IMR-90 (cell line): ENCODE measurements at regions not wholly inside any gene's neighbourhood (a gene's known extent, or its start where the extent isn't known, plus 50 kb on each side); places are given as distances from the start of the nearest gene placed in this dataset.

Source experiments
- BHLHE40 ChIP-seq: fragments of 150-350 bp; IDR thresholded peaks from 2 replicates; pipeline ENCODE4 v1.6.1; 2016; ENCODE audit warnings: mild to moderate bottlenecking, low read depth, low read length
- CEBPB ChIP-seq: IDR thresholded peaks from 2 replicates; pipeline ENCODE4 v1.6.1; 2012; ENCODE audit warnings: low read depth, low read length, improper control_type of control experiment
- FOS ChIP-seq: fragments of 150-350 bp; IDR thresholded peaks from 2 replicates; pipeline ENCODE4 v1.6.1; 2016; ENCODE audit warnings: low read depth, low read length
- MAZ ChIP-seq: IDR thresholded peaks from 2 replicates; pipeline ENCODE4 v1.6.1; 2012; ENCODE audit warnings: low read depth, mild to moderate bottlenecking, low read length, improper control_type of control experiment, moderate library complexity, borderline replicate concordance
- MXI1 ChIP-seq: IDR thresholded peaks from 2 replicates; pipeline ENCODE4 v1.6.1; 2012; ENCODE audit warnings: low read depth, mild to moderate bottlenecking, low read length, moderate library complexity, borderline replicate concordance
- POLR2A ChIP-seq: IDR thresholded peaks from 2 replicates; pipeline ENCODE4 v1.6.1; 2012; ENCODE audit warnings: mild to moderate bottlenecking, low read depth, low read length
- RAD21 ChIP-seq: IDR thresholded peaks from 2 replicates; pipeline ENCODE4 v1.6.1; 2012; ENCODE audit warnings: low read length, improper control_type of control experiment
- RCOR1 ChIP-seq: IDR thresholded peaks from 2 replicates; pipeline ENCODE4 v1.6.1; 2012; ENCODE audit warnings: mild to moderate bottlenecking, low read length, improper control_type of control experiment; ENCODE audit not compliant: insufficient replicate concordance
- RFX5 ChIP-seq: IDR thresholded peaks from 2 replicates; pipeline ENCODE4 v1.8.0; 2012; ENCODE audit warnings: low read depth, mild to moderate bottlenecking, low read length, moderate library complexity
- SMC3 ChIP-seq: fragments of 150-350 bp; IDR thresholded peaks from 2 replicates; pipeline ENCODE4 v1.6.1; 2016; ENCODE audit warnings: low read depth, mild to moderate bottlenecking, antibody characterized with exemption, low read length, moderate library complexity
- TF ChIP-seq, protein P1 (sequence below): conservative IDR thresholded peaks from 2 replicates; pipeline ENCODE4 v1.5.1; 2012; ENCODE audit warnings: mild to moderate bottlenecking, low read depth, low read length, improper control_type of control experiment
- TF ChIP-seq, protein P2 (sequence below): fragments of 150-350 bp; IDR thresholded peaks from 2 replicates; pipeline ENCODE4 v1.6.1; 2017; ENCODE audit warnings: mild to moderate bottlenecking, antibody characterized with exemption, low read length, low read depth
- TF ChIP-seq, protein P3 (sequence below): fragments of 150-350 bp; IDR thresholded peaks from 2 replicates; pipeline ENCODE4 v1.6.1; 2016; ENCODE audit warnings: low read depth, mild to moderate bottlenecking, low read length, moderate library complexity, borderline replicate concordance

DNA sequence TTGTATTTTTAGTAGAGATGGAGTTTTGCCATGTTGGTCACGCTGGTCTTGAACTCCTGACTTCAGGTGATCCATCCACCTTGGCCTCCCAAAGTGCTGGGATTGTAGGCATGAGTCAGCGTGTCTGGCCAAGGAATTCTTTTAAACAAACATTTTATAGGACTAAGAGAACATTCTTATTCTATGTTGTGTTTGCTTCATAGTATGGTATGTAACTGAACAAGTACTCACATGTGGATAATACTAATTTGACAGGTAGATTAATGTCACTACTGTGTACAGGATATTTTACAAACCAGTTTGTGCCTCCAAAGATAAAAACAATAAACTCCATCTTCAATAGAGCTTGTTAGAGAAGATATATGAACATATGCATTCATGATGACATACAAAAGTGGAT lies 1353.4 kb downstream of the PCDH7 start:
- no peak for TF ChIP-seq RAD21
- TF ChIP-seq, protein P1, sequence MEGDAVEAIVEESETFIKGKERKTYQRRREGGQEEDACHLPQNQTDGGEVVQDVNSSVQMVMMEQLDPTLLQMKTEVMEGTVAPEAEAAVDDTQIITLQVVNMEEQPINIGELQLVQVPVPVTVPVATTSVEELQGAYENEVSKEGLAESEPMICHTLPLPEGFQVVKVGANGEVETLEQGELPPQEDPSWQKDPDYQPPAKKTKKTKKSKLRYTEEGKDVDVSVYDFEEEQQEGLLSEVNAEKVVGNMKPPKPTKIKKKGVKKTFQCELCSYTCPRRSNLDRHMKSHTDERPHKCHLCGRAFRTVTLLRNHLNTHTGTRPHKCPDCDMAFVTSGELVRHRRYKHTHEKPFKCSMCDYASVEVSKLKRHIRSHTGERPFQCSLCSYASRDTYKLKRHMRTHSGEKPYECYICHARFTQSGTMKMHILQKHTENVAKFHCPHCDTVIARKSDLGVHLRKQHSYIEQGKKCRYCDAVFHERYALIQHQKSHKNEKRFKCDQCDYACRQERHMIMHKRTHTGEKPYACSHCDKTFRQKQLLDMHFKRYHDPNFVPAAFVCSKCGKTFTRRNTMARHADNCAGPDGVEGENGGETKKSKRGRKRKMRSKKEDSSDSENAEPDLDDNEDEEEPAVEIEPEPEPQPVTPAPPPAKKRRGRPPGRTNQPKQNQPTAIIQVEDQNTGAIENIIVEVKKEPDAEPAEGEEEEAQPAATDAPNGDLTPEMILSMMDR, result no peak
- TF ChIP-seq POLR2A, result no peak
- TF ChIP-seq, protein P2, sequence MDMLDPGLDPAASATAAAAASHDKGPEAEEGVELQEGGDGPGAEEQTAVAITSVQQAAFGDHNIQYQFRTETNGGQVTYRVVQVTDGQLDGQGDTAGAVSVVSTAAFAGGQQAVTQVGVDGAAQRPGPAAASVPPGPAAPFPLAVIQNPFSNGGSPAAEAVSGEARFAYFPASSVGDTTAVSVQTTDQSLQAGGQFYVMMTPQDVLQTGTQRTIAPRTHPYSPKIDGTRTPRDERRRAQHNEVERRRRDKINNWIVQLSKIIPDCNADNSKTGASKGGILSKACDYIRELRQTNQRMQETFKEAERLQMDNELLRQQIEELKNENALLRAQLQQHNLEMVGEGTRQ, result no peak
- TF ChIP-seq RFX5, result no peak
- TF ChIP-seq RCOR1, result no peak
- TF ChIP-seq, protein P3, sequence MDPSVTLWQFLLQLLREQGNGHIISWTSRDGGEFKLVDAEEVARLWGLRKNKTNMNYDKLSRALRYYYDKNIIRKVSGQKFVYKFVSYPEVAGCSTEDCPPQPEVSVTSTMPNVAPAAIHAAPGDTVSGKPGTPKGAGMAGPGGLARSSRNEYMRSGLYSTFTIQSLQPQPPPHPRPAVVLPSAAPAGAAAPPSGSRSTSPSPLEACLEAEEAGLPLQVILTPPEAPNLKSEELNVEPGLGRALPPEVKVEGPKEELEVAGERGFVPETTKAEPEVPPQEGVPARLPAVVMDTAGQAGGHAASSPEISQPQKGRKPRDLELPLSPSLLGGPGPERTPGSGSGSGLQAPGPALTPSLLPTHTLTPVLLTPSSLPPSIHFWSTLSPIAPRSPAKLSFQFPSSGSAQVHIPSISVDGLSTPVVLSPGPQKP, result no peak
- TF ChIP-seq MXI1, result no peak
- TF ChIP-seq SMC3, result no peak
- no peak for TF ChIP-seq FOS
- TF ChIP-seq CEBPB, result no peak
- no peak for TF ChIP-seq BHLHE40
- no peak for TF ChIP-seq MAZ
